SKM-1 (cell line): ENCODE measurements at regions not wholly inside any gene's neighbourhood (a gene's known extent, or its start where the extent isn't known, plus 50 kb on each side); places are given as distances from the start of the nearest gene placed in this dataset.
"Not testable (repeated sequence)": the region's sequence is repeated elsewhere in the genome, so short reads cannot be mapped to it uniquely, and the experiment has no call there.

Source experiments
- DNase-seq: peaks from one replicate; lab custom pipeline; 2025; ENCODE audit not compliant: unreplicated experiment; lab: John Stamatoyannopoulos, UW

GRCh38 chr15:81779181-81779580 is 266.6 kb downstream of the MEX3B start:
- DNase-seq: no peak

- DNase-seq: no peak
Measured at GRCh38 chr15:81777546-81777945, 268.3 kb downstream of the MEX3B start.

GRCh38 chr15:81776976-81777375 is 268.8 kb downstream of the MEX3B start:
- DNase-seq: no peak

- DNase-seq: not testable (repeated sequence)
Measured at GRCh38 chr15:81775779-81776178, 270.0 kb downstream of the MEX3B start.

- no peak for DNase-seq
Measured at GRCh38 chr15:81774309-81774708, 271.5 kb downstream of the MEX3B start.

- no peak for DNase-seq
Measured at GRCh38 chr15:81768773-81769172, 277.0 kb downstream of the MEX3B start.

GRCh38 chr15:81766829-81767475 is 278.9 kb downstream of the MEX3B start:
- no peak for DNase-seq

- no peak for DNase-seq
Measured at GRCh38 chr15:81765816-81766215, 280.0 kb downstream of the MEX3B start.

- DNase-seq: no peak
Measured at GRCh38 chr15:81763304-81763703, 282.5 kb downstream of the MEX3B start.

- no peak for DNase-seq
Measured at GRCh38 chr15:81760686-81761085, 285.1 kb downstream of the MEX3B start.

GRCh38 chr15:81758818-81759284 is 287.0 kb downstream of the MEX3B start:
- DNase-seq: no peak

- DNase-seq: no peak
Measured at GRCh38 chr15:81755626-81756025, 290.2 kb downstream of the MEX3B start.

GRCh38 chr15:81754078-81754477 is 291.7 kb downstream of the MEX3B start:
- no peak for DNase-seq

GRCh38 chr15:81752974-81753373 is 292.8 kb downstream of the MEX3B start:
- DNase-seq: no peak

- no peak for DNase-seq
Measured at GRCh38 chr15:81752546-81752942, 293.3 kb downstream of the MEX3B start.

GRCh38 chr15:81751816-81752545 is 293.8 kb downstream of the MEX3B start:
- DNase-seq: no peak

- no peak for DNase-seq
Measured at GRCh38 chr15:81751256-81751655, 294.6 kb downstream of the MEX3B start.

GRCh38 chr15:81749716-81750375 is 296.0 kb downstream of the MEX3B start:
- DNase-seq: no peak

- DNase-seq: no peak
Measured at GRCh38 chr15:81747482-81747881, 298.3 kb downstream of the MEX3B start.

GRCh38 chr15:81747026-81747425 is 298.8 kb downstream of the MEX3B start:
- DNase-seq: no peak

- DNase-seq: no peak
Measured at GRCh38 chr15:81744364-81744763, 301.5 kb downstream of the MEX3B start.

- DNase-seq: no peak
Measured at GRCh38 chr15:81740416-81740815, 305.4 kb downstream of the MEX3B start.
